ENCODE measurements at regions not wholly inside any gene's neighbourhood (a gene's known extent, or its start where the extent isn't known, plus 50 kb on each side); places are given as distances from the start of the nearest gene placed in this dataset.

GRCh38 chr22:49334449-49334789 is 493.3 kb downstream of the BRD1 start:
- 27 to 36% methylated on average over 4 to 5 of the region's 5 CpGs for WGBS, 2 donors
- Histone ChIP-seq H3K4me3 (no peak overlapping the region), H3K27me3 (no peaks in the 10 kb centered on the region), H3K9me3 (peaks cover 0 to 5% (median 0%) of the 10 kb centered on the region in 4 donors), H3K27ac (no peak overlapping the region), H3K36me3 (no peaks in the 10 kb centered on the region), H3K4me1 (no peaks in the 10 kb centered on the region)
- no peak for DNase-seq (ENCODE audit: low spot score in 2 of 2)
- TF ChIP-seq POLR2A (IDR thresholded peaks at IDR 0.05): no peak
- TF ChIP-seq EP300 (IDR thresholded peaks at IDR 0.05): no peak
- no peak for TF ChIP-seq CTCF (IDR thresholded peaks at IDR 0.05)

GRCh38 chr22:49333206-49333605 is 494.5 kb downstream of the BRD1 start:
- H3K27me3 ChIP-seq: no peaks in the 10 kb centered on the region

GRCh38 chr22:49332691-49333090 is 495.0 kb downstream of the BRD1 start:
- TF ChIP-seq EP300 (IDR thresholded peaks at IDR 0.05): no peak
- TF ChIP-seq POLR2A (IDR thresholded peaks at IDR 0.05): no peak
- TF ChIP-seq CTCF (IDR thresholded peaks at IDR 0.05): no peak

More at GRCh38 chr22:49333206-49333605, 494.5 kb downstream of the BRD1 start:
- H3K27ac ChIP-seq: no peak overlapping the region
- 87 to 88% methylated on average over 18 to 21 of the region's 21 CpGs for WGBS, 2 donors
- H3K9me3 ChIP-seq: peaks cover 0 to 12% (median 0%) of the 10 kb centered on the region in 4 donors
- DNase-seq (ENCODE audit: low spot score in 2 of 2): no peak
- no peak overlapping the region for H3K4me3 ChIP-seq
- no peaks in the 10 kb centered on the region for H3K36me3 ChIP-seq
- TF ChIP-seq EP300 (IDR thresholded peaks at IDR 0.05) (no peak), POLR2A (IDR thresholded peaks at IDR 0.05) (no peak)
- H3K4me1 ChIP-seq: no peaks in the 10 kb centered on the region

GRCh38 chr22:49331878-49332277 is 495.8 kb downstream of the BRD1 start:
- no peaks in the 10 kb centered on the region for H3K36me3 ChIP-seq
- WGBS, 2 donors: 92 to 94% methylated on average over 9 to 10 of the region's 10 CpGs
- no peak overlapping the region for H3K27ac ChIP-seq
- peaks cover 0 to 25% (median 0%) of the 10 kb centered on the region in 4 donors for H3K9me3 ChIP-seq
- no peaks in the 10 kb centered on the region for H3K4me1 ChIP-seq
- no peak for DNase-seq (ENCODE audit: low spot score in 2 of 2)
- no peak overlapping the region for H3K4me3 ChIP-seq
- TF ChIP-seq CTCF (IDR thresholded peaks at IDR 0.05) (no peak), EP300 (IDR thresholded peaks at IDR 0.05) (no peak), POLR2A (IDR thresholded peaks at IDR 0.05) (no peak)
- no peaks in the 10 kb centered on the region for H3K27me3 ChIP-seq

More at GRCh38 chr22:49332691-49333090, 495.0 kb downstream of the BRD1 start:
- Histone ChIP-seq H3K36me3 (no peaks in the 10 kb centered on the region), H3K9me3 (peaks cover 0 to 17% (median 0%) of the 10 kb centered on the region in 4 donors), H3K4me1 (no peaks in the 10 kb centered on the region), H3K4me3 (no peak overlapping the region), H3K27me3 (no peaks in the 10 kb centered on the region), H3K27ac (no peak overlapping the region)
- 83% methylated on average over 10 of the region's 10 CpGs for WGBS, 2 donors
- no peak for DNase-seq (ENCODE audit: low spot score in 2 of 2)

- WGBS, 2 donors: 80% methylated on average over 12 of the region's 12 CpGs
- Histone ChIP-seq H3K27me3 (no peaks in the 10 kb centered on the region), H3K4me1 (no peaks in the 10 kb centered on the region), H3K27ac (no peak overlapping the region), H3K9me3 (peaks cover 0 to 31% (median 0%) of the 10 kb centered on the region in 4 donors), H3K36me3 (no peaks in the 10 kb centered on the region), H3K4me3 (no peak overlapping the region)
- DNase-seq (ENCODE audit: low spot score in 2 of 2): no peak
- no peak for TF ChIP-seq EP300 (IDR thresholded peaks at IDR 0.05)
Observed at GRCh38 chr22:49331223-49331815, 496.4 kb downstream of the BRD1 start.

GRCh38 chr22:49330421-49331222 is 497.1 kb downstream of the BRD1 start:
- peaks cover 0 to 38% (median 0%) of the 10 kb centered on the region in 4 donors for H3K9me3 ChIP-seq
- DNase-seq (ENCODE audit: low spot score in 2 of 2): no peak
- no peaks in the 10 kb centered on the region for H3K36me3 ChIP-seq
- WGBS, 2 donors: 84 to 90% methylated on average over 21 of the region's 21 CpGs
- H3K4me3 ChIP-seq: no peak overlapping the region
- H3K27me3 ChIP-seq: no peaks in the 10 kb centered on the region
- H3K27ac ChIP-seq: no peak overlapping the region
- no peaks in the 10 kb centered on the region for H3K4me1 ChIP-seq
- no peak for TF ChIP-seq CTCF (IDR thresholded peaks at IDR 0.05)
- no peak for TF ChIP-seq EP300 (IDR thresholded peaks at IDR 0.05)
- no peak for TF ChIP-seq POLR2A (IDR thresholded peaks at IDR 0.05)

Data from tibial nerve (tissue), 4 donors.